NB4 (cell line): ENCODE measurements at regions not wholly inside any gene's neighbourhood (a gene's known extent, or its start where the extent isn't known, plus 50 kb on each side); places are given as distances from the start of the nearest gene placed in this dataset.

Source experiments
- DNase-seq: peaks from one replicate; pipeline ENCODE4 v3.0.0; 2010; ENCODE audit warnings: low read depth
- H3K4me3 ChIP-seq: one replicate; pipeline ENCODE4 v1.5.1; 2011; ENCODE audit warnings: mild to moderate bottlenecking, low read depth, low read length, moderate library complexity
- CTCF ChIP-seq: IDR thresholded peaks from one replicate; pipeline ENCODE4 v1.5.1; 2012; ENCODE audit warnings: low read depth, low read length
- MAX ChIP-seq: IDR thresholded peaks from 2 replicates; pipeline ENCODE4 v1.6.1; 2011; ENCODE audit warnings: low read depth, low read length
- MYC ChIP-seq: IDR thresholded peaks from 2 replicates; pipeline ENCODE4 v1.6.1; 2011; ENCODE audit warnings: low read depth, low read length
- POLR2A ChIP-seq: IDR thresholded peaks from 2 replicates; pipeline ENCODE4 v1.6.1; 2011; ENCODE audit warnings: mild to moderate bottlenecking; ENCODE audit not compliant: insufficient read length; ENCODE audit errors: extremely low read depth

- TF ChIP-seq POLR2A = no peak
- no peak for TF ChIP-seq CTCF
- TF ChIP-seq MYC = no peak
- TF ChIP-seq MAX = no peak
- H3K4me3 ChIP-seq = no peak overlapping the region
- DNase-seq = peak; percentile 19
Measured at GRCh38 chr3:69500604-69501003, 114.7 kb upstream of the FRMD4B start.

- H3K4me3 ChIP-seq = no peak overlapping the region
- TF ChIP-seq POLR2A (no peak), MYC (no peak)
- no peak for DNase-seq
Measured at GRCh38 chr3:69499899-69500421, 114.1 kb upstream of the FRMD4B start.

GRCh38 chr3:69499422-69499821 is 113.5 kb upstream of the FRMD4B start:
- no peak for DNase-seq
- TF ChIP-seq POLR2A (no peak), MYC (no peak), CTCF (no peak), MAX (no peak)
- H3K4me3 ChIP-seq = no peak overlapping the region

GRCh38 chr3:69496856-69497255 is 111.0 kb upstream of the FRMD4B start:
- H3K4me3 ChIP-seq = no peak overlapping the region
- DNase-seq = no peak
- TF ChIP-seq MYC = no peak
- no peak for TF ChIP-seq POLR2A
- no peak for TF ChIP-seq CTCF
- TF ChIP-seq MAX = no peak

- H3K4me3 ChIP-seq = no peak overlapping the region
- TF ChIP-seq CTCF (no peak), POLR2A (no peak), MYC (no peak), MAX (no peak)
- DNase-seq = no peak
Measured at GRCh38 chr3:69494185-69494584, 108.3 kb upstream of the FRMD4B start.

GRCh38 chr3:69493157-69493556 is 107.3 kb upstream of the FRMD4B start:
- TF ChIP-seq POLR2A = no peak
- TF ChIP-seq MAX = no peak
- no peak for TF ChIP-seq CTCF
- no peak overlapping the region for H3K4me3 ChIP-seq

More at GRCh38 chr3:69493157-69493556, 107.3 kb upstream of the FRMD4B start:
- no peak for DNase-seq
